ENCODE measurements at regions not wholly inside any gene's neighbourhood (a gene's known extent, or its start where the extent isn't known, plus 50 kb on each side); places are given as distances from the start of the nearest gene placed in this dataset.
"Not testable (repeated sequence)": the region's sequence is repeated elsewhere in the genome, so short reads cannot be mapped to it uniquely, and the experiment has no call there.

- no peak for ATAC-seq
- POLR2A ChIA-PET = no interaction called here
- Mint-ChIP-seq H3K4me3 (no peak overlapping the region), H3K9me3 (peaks cover 0 to 5% (median 0%) of the 10 kb centered on the region in 9 donors), H3K36me3 (peaks cover 0 to 3% (median 0%) of the 10 kb centered on the region in 3 donors), H3K4me1 (no peaks in the 10 kb centered on the region), H3K27me3 (peaks cover 6 to 18% (median 16%) of the 10 kb centered on the region in 5 donors), H3K27ac (no peak overlapping the region)
- no peak for DNase-seq
These were observed 142.9 kb upstream of the MEX3C start for GRCh38 chr18:51340332-51340731.

GRCh38 chr18:51342815-51343214 is 145.3 kb upstream of the MEX3C start:
- peaks cover 0 to 5% (median 0%) of the 10 kb centered on the region in 9 donors for H3K9me3 Mint-ChIP-seq
- no peak overlapping the region for H3K27ac Mint-ChIP-seq
- H3K4me3 Mint-ChIP-seq = no peak overlapping the region
- ATAC-seq = no peak
- peaks cover 4 to 13% (median 9%) of the 10 kb centered on the region in 5 donors for H3K27me3 Mint-ChIP-seq
- no peaks in the 10 kb centered on the region for H3K4me1 Mint-ChIP-seq
- no peak for DNase-seq
- POLR2A ChIA-PET = no interaction called here
- H3K36me3 Mint-ChIP-seq = peaks cover 0 to 3% (median 0%) of the 10 kb centered on the region in 3 donors

GRCh38 chr18:51345848-51346391 is 148.4 kb upstream of the MEX3C start:
- POLR2A ChIA-PET = no interaction called here
- peaks cover 0 to 3% (median 0%) of the 10 kb centered on the region in 3 donors for H3K36me3 Mint-ChIP-seq

GRCh38 chr18:51346404-51346803 is 148.9 kb upstream of the MEX3C start:
- POLR2A ChIA-PET = no interaction called here
- peaks cover 0 to 3% (median 0%) of the 10 kb centered on the region in 3 donors for H3K36me3 Mint-ChIP-seq
- no peaks in the 10 kb centered on the region for H3K4me1 Mint-ChIP-seq

More at GRCh38 chr18:51345848-51346391, 148.4 kb upstream of the MEX3C start:
- no peak for DNase-seq
- Mint-ChIP-seq H3K4me1 (no peaks in the 10 kb centered on the region), H3K27ac (no peak overlapping the region), H3K27me3 (peaks cover 7 to 14% (median 10%) of the 10 kb centered on the region in 5 donors), H3K4me3 (no peak overlapping the region), H3K9me3 (peaks cover 0 to 5% (median 0%) of the 10 kb centered on the region in 9 donors)
- ATAC-seq = no peak

GRCh38 chr18:51350081-51350480 is 152.6 kb upstream of the MEX3C start:
- Mint-ChIP-seq H3K36me3 (peaks cover 0 to 2% (median 0%) of the 10 kb centered on the region in 3 donors), H3K4me1 (no peaks in the 10 kb centered on the region), H3K9me3 (no peaks in the 10 kb centered on the region), H3K4me3 (no peak overlapping the region), H3K27ac (no peak overlapping the region), H3K27me3 (peaks cover 8 to 22% (median 17%) of the 10 kb centered on the region in 5 donors)
- POLR2A ChIA-PET = no interaction called here
- no peak for DNase-seq
- no peak for ATAC-seq

More at GRCh38 chr18:51346404-51346803, 148.9 kb upstream of the MEX3C start:
- DNase-seq (no peak), ATAC-seq (no peak)
- Mint-ChIP-seq H3K9me3 (peaks cover 0 to 5% (median 0%) of the 10 kb centered on the region in 9 donors), H3K27ac (no peak overlapping the region), H3K4me3 (no peak overlapping the region), H3K27me3 (peaks cover 9 to 19% (median 12%) of the 10 kb centered on the region in 5 donors)

GRCh38 chr18:51355841-51356240 is 158.4 kb upstream of the MEX3C start:
- H3K4me1 Mint-ChIP-seq = no peaks in the 10 kb centered on the region
- no peaks in the 10 kb centered on the region for H3K9me3 Mint-ChIP-seq
- DNase-seq (no peak), ATAC-seq (no peak)
- H3K36me3 Mint-ChIP-seq = no peaks in the 10 kb centered on the region
- no peak overlapping the region for H3K4me3 Mint-ChIP-seq
- POLR2A ChIA-PET = no interaction called here
- H3K27me3 Mint-ChIP-seq = peaks cover 7 to 25% (median 18%) of the 10 kb centered on the region in 5 donors
- H3K27ac Mint-ChIP-seq = no peak overlapping the region

GRCh38 chr18:51360301-51360700 is 162.8 kb upstream of the MEX3C start:
- not testable (repeated sequence) for H3K4me1 Mint-ChIP-seq, H3K36me3 Mint-ChIP-seq

GRCh38 chr18:51361130-51361860 is 163.8 kb upstream of the MEX3C start:
- no peaks in the 10 kb centered on the region for H3K36me3 Mint-ChIP-seq
- H3K27ac Mint-ChIP-seq = no peak overlapping the region
- H3K4me1 Mint-ChIP-seq = peaks cover 2 to 8% (median 6%) of the 10 kb centered on the region in 4 donors
- POLR2A ChIA-PET = no interaction called here
- peaks cover 4 to 26% (median 11%) of the 10 kb centered on the region in 5 donors for H3K27me3 Mint-ChIP-seq
- DNase-seq (no peak), ATAC-seq (no peak)
- H3K4me3 Mint-ChIP-seq = no peak overlapping the region
- no peaks in the 10 kb centered on the region for H3K9me3 Mint-ChIP-seq

More at GRCh38 chr18:51360301-51360700, 162.8 kb upstream of the MEX3C start:
- H3K9me3 Mint-ChIP-seq, H3K27ac Mint-ChIP-seq, ATAC-seq, POLR2A ChIA-PET, DNase-seq, H3K4me3 Mint-ChIP-seq: not testable (repeated sequence)
- H3K27me3 Mint-ChIP-seq = peaks cover 4 to 26% (median 12%) of the 10 kb centered on the region in 5 donors

- ATAC-seq (no peak), DNase-seq (no peak)
- Mint-ChIP-seq H3K4me1 (peaks cover 2 to 8% (median 6%) of the 10 kb centered on the region in 4 donors), H3K27me3 (peaks cover 2 to 15% (median 6%) of the 10 kb centered on the region in 5 donors), H3K27ac (no peak overlapping the region), H3K9me3 (no peaks in the 10 kb centered on the region), H3K36me3 (no peaks in the 10 kb centered on the region), H3K4me3 (no peak overlapping the region)
- POLR2A ChIA-PET = no interaction called here
These were observed 165.9 kb upstream of the MEX3C start for GRCh38 chr18:51363384-51363783.

- H3K27ac Mint-ChIP-seq = no peak overlapping the region
- ATAC-seq (no peak), DNase-seq (no peak)
- H3K9me3 Mint-ChIP-seq = peaks cover 0 to 15% (median 10%) of the 10 kb centered on the region in 9 donors
- peaks cover 14 to 53% (median 30%) of the 10 kb centered on the region in 5 donors for H3K27me3 Mint-ChIP-seq
- no peak overlapping the region for H3K4me3 Mint-ChIP-seq
- H3K4me1 Mint-ChIP-seq = no peaks in the 10 kb centered on the region
- POLR2A ChIA-PET = no interaction called here
- H3K36me3 Mint-ChIP-seq = peaks cover 0 to 10% (median 0%) of the 10 kb centered on the region in 3 donors
These were observed 173.5 kb upstream of the MEX3C start for GRCh38 chr18:51370996-51371395.

- no peak for DNase-seq
These were observed 174.4 kb upstream of the MEX3C start for GRCh38 chr18:51371929-51372328.

GRCh38 chr18:51382081-51382480 is 184.6 kb upstream of the MEX3C start:
- Mint-ChIP-seq H3K27ac (no peak overlapping the region), H3K4me3 (no peak overlapping the region), H3K36me3 (no peaks in the 10 kb centered on the region), H3K9me3 (no peaks in the 10 kb centered on the region), H3K4me1 (no peaks in the 10 kb centered on the region), H3K27me3 (peaks cover 0 to 1% (median 0%) of the 10 kb centered on the region in 5 donors)
- ATAC-seq = no peak
- POLR2A ChIA-PET = no interaction called here
- DNase-seq = no peak

More at GRCh38 chr18:51371929-51372328, 174.4 kb upstream of the MEX3C start:
- peaks cover 16 to 53% (median 30%) of the 10 kb centered on the region in 5 donors for H3K27me3 Mint-ChIP-seq
- H3K36me3 Mint-ChIP-seq = peaks cover 0 to 10% (median 0%) of the 10 kb centered on the region in 3 donors
- no peaks in the 10 kb centered on the region for H3K4me1 Mint-ChIP-seq
- no peak overlapping the region for H3K4me3 Mint-ChIP-seq
- H3K9me3 Mint-ChIP-seq = peaks cover 0 to 15% (median 10%) of the 10 kb centered on the region in 9 donors
- H3K27ac Mint-ChIP-seq = no peak overlapping the region
- ATAC-seq = no peak
- POLR2A ChIA-PET = no interaction called here

GRCh38 chr18:51383116-51383515 is 185.6 kb upstream of the MEX3C start:
- no peak for ATAC-seq
- Mint-ChIP-seq H3K27ac (no peak overlapping the region), H3K4me3 (no peak overlapping the region), H3K36me3 (no peaks in the 10 kb centered on the region), H3K9me3 (no peaks in the 10 kb centered on the region), H3K27me3 (peaks cover 0 to 6% (median 0%) of the 10 kb centered on the region in 5 donors), H3K4me1 (no peaks in the 10 kb centered on the region)
- no peak for DNase-seq
- POLR2A ChIA-PET = no interaction called here

Data from naive thymus-derived CD8-positive, alpha-beta T cell (primary cell).